HUES48 (cell line): ENCODE measurements at regions not wholly inside any gene's neighbourhood (a gene's known extent, or its start where the extent isn't known, plus 50 kb on each side); places are given as distances from the start of the nearest gene placed in this dataset.

Experiments
- H3K27ac ChIP-seq: one replicate; pipeline ENCODE4 v1.7.0; 2013; ENCODE audit warnings: low read depth, low read length, inconsistent platforms
- H3K27me3 ChIP-seq: 2 replicates; pipeline ENCODE4 v1.6.1; 2013; ENCODE audit warnings: mild to moderate bottlenecking, low read length; ENCODE audit not compliant: control insufficient read depth, insufficient read depth
- H3K36me3 ChIP-seq: 2 replicates; pipeline ENCODE4 v1.6.1; 2013; ENCODE audit warnings: low read length; ENCODE audit not compliant: control insufficient read depth, insufficient read depth
- H3K4me1 ChIP-seq: 2 replicates; pipeline ENCODE4 v1.6.1; 2013; ENCODE audit warnings: mild to moderate bottlenecking, low read length; ENCODE audit not compliant: control insufficient read depth, insufficient read depth
- H3K4me3 ChIP-seq: 2 replicates; pipeline ENCODE4 v1.5.1; 2013; ENCODE audit warnings: mild to moderate bottlenecking, low read depth, low read length
- H3K9ac ChIP-seq: 2 replicates; pipeline ENCODE4 v1.6.1; 2013; ENCODE audit warnings: mild to moderate bottlenecking, low read depth, low read length, moderate library complexity
- H3K9me3 ChIP-seq: 2 replicates; pipeline ENCODE4 v1.6.1; 2013; ENCODE audit warnings: low read length; ENCODE audit not compliant: control insufficient read depth, insufficient read depth

DNA sequence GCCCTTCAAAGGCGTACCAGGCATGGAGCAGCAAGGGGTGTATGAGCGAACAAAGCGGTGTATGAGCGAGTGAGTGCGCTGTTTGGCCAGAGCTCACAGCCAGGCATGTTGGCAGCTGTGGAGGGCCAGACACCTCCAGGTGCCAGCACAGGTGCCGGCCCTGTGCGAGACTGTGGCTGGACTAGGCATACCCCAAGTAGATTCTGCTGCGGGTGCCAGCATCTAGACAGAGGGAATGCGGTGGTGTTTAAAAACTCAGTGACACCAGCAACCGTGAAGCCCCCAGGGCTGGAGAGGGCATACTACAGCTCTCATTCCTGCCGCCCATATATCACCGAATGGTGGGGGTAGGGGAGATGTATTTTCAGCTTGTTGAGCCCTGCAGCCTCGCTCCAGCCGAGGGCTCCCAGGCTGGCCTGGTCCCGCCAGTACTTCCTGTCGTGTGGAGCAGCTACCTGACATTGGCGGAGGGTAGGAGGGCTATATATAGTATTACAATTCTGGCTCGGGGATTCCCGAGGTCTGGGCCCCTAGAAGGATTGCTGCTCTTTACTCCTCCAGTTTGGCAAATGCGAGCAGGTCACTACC, 1829.6 kb upstream of the NUDT12 start:
- no peak overlapping the region for H3K27ac ChIP-seq
- H3K36me3 ChIP-seq: no peaks in the 10 kb centered on the region
- H3K9ac ChIP-seq: no peak overlapping the region

DNA sequence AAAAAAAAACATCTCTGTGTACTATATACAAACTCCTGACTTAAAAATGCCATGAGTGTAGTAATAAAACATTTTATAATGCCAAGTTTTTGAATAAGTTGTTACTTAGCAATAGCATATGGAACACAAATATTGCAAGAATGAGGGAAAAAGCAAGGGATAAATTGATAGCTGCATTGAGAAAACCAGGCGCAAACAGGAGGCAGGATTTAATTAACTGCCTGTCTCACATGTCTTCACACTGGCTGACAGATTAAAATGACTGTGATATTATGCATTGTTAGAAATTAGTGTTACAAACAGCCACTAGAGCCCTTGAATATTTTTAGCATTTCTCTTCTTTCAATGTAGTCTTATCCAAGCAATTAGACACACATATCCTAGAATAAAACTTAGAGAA, 1817.5 kb upstream of the NUDT12 start:
- H3K36me3 ChIP-seq: no peaks in the 10 kb centered on the region
- no peaks in the 10 kb centered on the region; the same call in 1 of the 2 replicates for H3K9me3 ChIP-seq
- no peaks in the 10 kb centered on the region for H3K4me1 ChIP-seq
- no peak overlapping the region for H3K9ac ChIP-seq
- no peak overlapping the region for H3K27ac ChIP-seq
- H3K4me3 ChIP-seq: no peak overlapping the region
- H3K27me3 ChIP-seq: no peaks in the 10 kb centered on the region

More for the DNA sequence above, 1829.6 kb upstream of the NUDT12 start:
- Histone ChIP-seq H3K4me1 (no peaks in the 10 kb centered on the region), H3K4me3 (no peak overlapping the region), H3K27me3 (no peaks in the 10 kb centered on the region), H3K9me3 (no peaks in the 10 kb centered on the region)

DNA sequence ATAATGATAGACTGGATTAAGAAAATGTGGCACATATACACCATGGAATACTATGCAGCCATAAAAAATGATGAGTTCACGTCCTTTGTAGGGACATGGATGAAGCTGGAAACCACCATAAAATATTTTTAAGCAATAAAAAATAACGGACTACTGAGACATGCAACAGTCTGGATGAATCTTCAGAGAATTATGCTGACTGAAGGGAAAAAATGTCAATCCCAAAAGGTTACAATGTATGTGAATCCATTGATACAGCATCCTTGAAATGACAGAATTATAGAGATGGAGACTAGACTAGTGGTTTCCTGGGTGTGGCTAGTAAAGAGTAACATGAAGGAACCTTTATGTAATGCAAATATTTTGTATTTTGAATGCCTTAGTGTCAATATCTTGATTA, 1808.6 kb upstream of the NUDT12 start:
- no peaks in the 10 kb centered on the region for H3K4me1 ChIP-seq
- H3K4me3 ChIP-seq: no peak overlapping the region

DNA sequence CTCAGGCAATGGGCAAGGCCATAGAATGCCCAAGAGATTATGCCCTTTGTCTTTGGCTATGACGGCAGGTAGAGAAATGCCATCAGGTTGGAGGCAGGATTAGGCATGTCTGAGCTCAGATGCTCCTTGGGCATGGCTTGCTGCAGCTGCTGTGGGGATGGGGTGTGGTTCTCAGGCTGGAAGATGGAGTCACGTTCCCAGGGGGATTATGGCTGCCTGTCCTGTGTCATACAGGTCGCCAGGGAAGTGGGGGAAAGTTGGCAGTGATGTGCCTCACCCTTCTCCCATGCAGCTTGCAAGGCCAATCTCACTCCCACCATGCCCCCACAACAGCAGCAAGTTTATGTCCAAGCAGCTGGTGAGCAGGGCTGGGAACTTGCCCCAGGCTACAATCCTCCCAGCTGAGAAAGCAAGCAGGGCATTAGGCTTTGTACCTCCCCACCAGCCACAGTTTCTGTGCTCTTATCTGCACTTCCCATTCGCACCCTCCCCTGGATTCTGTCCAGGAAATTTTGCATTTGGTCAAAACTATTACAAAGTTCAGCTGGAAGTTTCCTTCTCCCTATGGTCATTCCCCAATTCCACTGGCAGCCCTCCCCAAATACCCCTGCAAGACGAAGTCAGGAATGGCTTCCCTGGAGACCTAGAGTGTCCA, 1788.0 kb upstream of the NUDT12 start:
- no peaks in the 10 kb centered on the region for H3K27me3 ChIP-seq
- H3K4me1 ChIP-seq: no peaks in the 10 kb centered on the region
- H3K9me3 ChIP-seq: no peaks in the 10 kb centered on the region
- H3K9ac ChIP-seq: no peak overlapping the region
- no peak overlapping the region for H3K27ac ChIP-seq
- no peak overlapping the region for H3K4me3 ChIP-seq
- no peaks in the 10 kb centered on the region for H3K36me3 ChIP-seq

More for the DNA sequence above, 1808.6 kb upstream of the NUDT12 start:
- Histone ChIP-seq H3K9me3 (no peaks in the 10 kb centered on the region), H3K36me3 (no peaks in the 10 kb centered on the region), H3K9ac (no peak overlapping the region), H3K27me3 (no peaks in the 10 kb centered on the region), H3K27ac (no peak overlapping the region)

- no peaks in the 10 kb centered on the region for H3K4me1 ChIP-seq
- H3K9me3 ChIP-seq: no peaks in the 10 kb centered on the region
- H3K9ac ChIP-seq: no peak overlapping the region
- no peaks in the 10 kb centered on the region for H3K27me3 ChIP-seq
- H3K36me3 ChIP-seq: no peaks in the 10 kb centered on the region
- no peak overlapping the region for H3K4me3 ChIP-seq
- no peak overlapping the region for H3K27ac ChIP-seq
Observed at GRCh38 chr5:105331558-105331957, 1769.0 kb upstream of the NUDT12 start.

DNA sequence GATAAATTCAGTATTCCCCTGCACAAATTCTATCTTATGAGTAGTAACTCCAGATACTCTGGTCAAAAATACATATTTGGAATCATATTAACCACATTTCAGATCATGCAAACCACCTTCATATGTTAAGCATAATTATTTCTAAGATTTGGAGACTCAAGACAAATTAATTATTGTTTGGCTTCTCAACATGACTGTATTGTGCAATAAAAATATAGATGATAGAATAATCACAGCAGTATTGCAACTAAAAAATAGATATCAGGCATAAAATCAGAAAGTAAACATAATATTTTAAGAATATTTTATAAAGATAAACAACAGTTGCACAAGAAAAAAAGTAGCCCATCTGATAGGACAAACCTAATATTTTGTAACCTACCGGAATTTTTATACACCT, 1767.6 kb upstream of the NUDT12 start:
- Histone ChIP-seq H3K4me1 (no peaks in the 10 kb centered on the region), H3K4me3 (no peak overlapping the region)

GRCh38 chr5:105304859-105305258, 1742.3 kb upstream of the NUDT12 start:
- H3K4me3 ChIP-seq: no peak overlapping the region
- H3K9ac ChIP-seq: no peak overlapping the region
- H3K27ac ChIP-seq: no peak overlapping the region
- H3K9me3 ChIP-seq: no peaks in the 10 kb centered on the region
- H3K36me3 ChIP-seq: no peaks in the 10 kb centered on the region
- H3K4me1 ChIP-seq: no peaks in the 10 kb centered on the region
- H3K27me3 ChIP-seq: no peaks in the 10 kb centered on the region

More for the DNA sequence above, 1767.6 kb upstream of the NUDT12 start:
- H3K9me3 ChIP-seq: no peaks in the 10 kb centered on the region
- H3K27me3 ChIP-seq: no peaks in the 10 kb centered on the region
- no peak overlapping the region for H3K27ac ChIP-seq
- H3K9ac ChIP-seq: no peak overlapping the region
- no peaks in the 10 kb centered on the region for H3K36me3 ChIP-seq

DNA sequence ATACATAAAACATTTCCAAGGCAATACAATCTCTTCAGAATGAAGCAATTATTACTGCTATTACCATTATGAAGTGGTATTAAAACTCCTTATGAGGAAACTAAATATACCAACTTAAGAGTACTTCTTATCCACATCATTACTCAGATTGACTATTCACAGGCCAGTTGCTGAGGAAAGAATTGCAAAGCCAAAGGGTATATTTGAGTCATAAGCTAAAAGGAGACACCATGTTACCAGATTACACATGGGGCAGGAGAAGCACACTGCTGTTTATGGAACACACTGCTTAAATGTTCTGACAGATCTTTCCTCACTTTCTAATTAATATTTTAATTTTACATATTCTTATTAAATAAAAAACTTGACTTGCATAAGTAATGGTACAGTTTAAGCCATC, 1726.4 kb upstream of the NUDT12 start:
- no peak overlapping the region for H3K4me3 ChIP-seq
- no peak overlapping the region for H3K27ac ChIP-seq
- no peak overlapping the region for H3K9ac ChIP-seq
- no peaks in the 10 kb centered on the region for H3K36me3 ChIP-seq
- no peaks in the 10 kb centered on the region for H3K9me3 ChIP-seq
- H3K4me1 ChIP-seq: no peaks in the 10 kb centered on the region
- H3K27me3 ChIP-seq: no peaks in the 10 kb centered on the region

GRCh38 chr5:105283134-105283533, 1720.5 kb upstream of the NUDT12 start:
- Histone ChIP-seq H3K27ac (no peak overlapping the region), H3K4me1 (no peaks in the 10 kb centered on the region)

GRCh38 chr5:105274079-105274478, 1711.5 kb upstream of the NUDT12 start:
- H3K4me1 ChIP-seq: no peaks in the 10 kb centered on the region
- H3K4me3 ChIP-seq: no peak overlapping the region
- no peaks in the 10 kb centered on the region for H3K36me3 ChIP-seq
- H3K9ac ChIP-seq: no peak overlapping the region
- H3K27ac ChIP-seq: no peak overlapping the region
- no peaks in the 10 kb centered on the region for H3K27me3 ChIP-seq
- H3K9me3 ChIP-seq: no peaks in the 10 kb centered on the region

More at GRCh38 chr5:105283134-105283533, 1720.5 kb upstream of the NUDT12 start:
- Histone ChIP-seq H3K4me3 (no peak overlapping the region), H3K27me3 (no peaks in the 10 kb centered on the region), H3K9me3 (no peaks in the 10 kb centered on the region), H3K9ac (no peak overlapping the region), H3K36me3 (no peaks in the 10 kb centered on the region)

DNA sequence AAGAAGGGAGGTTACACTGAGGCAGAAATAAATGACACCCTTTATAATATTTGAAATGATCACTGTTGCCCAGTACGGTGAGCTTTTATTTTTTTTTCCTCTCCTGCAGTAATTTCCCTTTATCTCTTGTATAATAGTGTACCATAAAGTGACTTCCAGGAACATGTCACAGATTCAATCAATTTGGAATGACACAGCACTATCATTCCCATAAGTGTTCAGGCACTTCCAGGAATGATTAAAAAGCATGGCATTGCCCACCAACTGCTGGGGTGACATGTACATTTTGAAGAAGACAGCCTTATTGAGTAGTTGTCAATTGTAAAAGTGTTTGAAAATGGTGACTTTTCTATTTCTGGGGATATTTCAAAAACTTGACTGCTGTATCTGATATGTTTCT, 1700.9 kb upstream of the NUDT12 start:
- Histone ChIP-seq H3K9me3 (no peaks in the 10 kb centered on the region), H3K4me3 (no peak overlapping the region), H3K9ac (no peak overlapping the region), H3K4me1 (0 out of 2 replicates have a peak, but pooled peaks cover 6% of the 10 kb centered on the region), H3K36me3 (no peaks in the 10 kb centered on the region), H3K27ac (no peak overlapping the region), H3K27me3 (no peaks in the 10 kb centered on the region)
